Coronary artery (tissue), 2 donors: ENCODE measurements at regions not wholly inside any gene's neighbourhood (a gene's known extent, or its start where the extent isn't known, plus 50 kb on each side); places are given as distances from the start of the nearest gene placed in this dataset.
"Not testable (repeated sequence)": the region's sequence is repeated elsewhere in the genome, so short reads cannot be mapped to it uniquely, and the experiment has no call there.

Source experiments
- DNase-seq: peaks from one replicate; pipeline ENCODE4 v3.0.0-alpha.2; 2017; ENCODE audit warnings: low spot score
- H3K27ac ChIP-seq, 2 donors: fragments of 200-600 bp; sonication (generic); one replicate each; pipeline ENCODE4 v1.5.1; 2016 to 2019
- H3K4me3 ChIP-seq: fragments of 200-600 bp; sonication (generic); 2 replicates; pipeline ENCODE4 v1.5.1; 2016; ENCODE audit warnings: mild to moderate bottlenecking, moderate library complexity
- TF ChIP-seq, protein P1 (sequence below): fragments of 200-600 bp; sonication (generic); IDR thresholded peaks from one replicate; pipeline ENCODE4 v1.5.1; 2019; ENCODE audit warnings: antibody characterized with exemption

DNA sequence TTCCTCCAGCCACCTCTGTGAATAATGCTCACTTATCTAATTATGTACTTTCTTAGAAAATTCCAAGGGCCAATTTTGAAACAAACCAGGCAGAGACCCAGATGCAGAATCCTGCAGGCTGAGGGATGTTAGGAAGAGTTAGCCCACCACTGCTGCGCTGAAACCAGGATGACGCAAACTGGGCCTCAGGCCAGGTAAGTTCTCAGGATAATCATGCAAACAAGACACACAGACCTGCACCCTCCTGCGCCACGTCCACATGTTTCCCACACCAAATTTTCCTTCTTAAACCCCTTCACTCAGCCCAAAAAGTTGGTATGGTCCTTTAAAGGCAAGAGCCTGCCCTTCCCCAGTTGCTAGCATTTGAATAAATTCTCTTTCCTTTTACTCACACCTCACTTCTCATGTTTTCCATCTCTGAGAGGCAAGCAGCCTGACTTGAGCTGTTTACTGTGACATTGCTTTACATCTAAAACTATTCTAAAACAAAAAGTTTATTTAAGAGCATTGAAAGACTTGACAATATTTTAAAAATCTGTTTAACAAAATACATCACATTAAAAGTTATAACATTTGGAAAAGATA, 887.1 kb downstream of the LRRIQ3 start:
- Histone ChIP-seq H3K4me3 (no peak overlapping the region), H3K27ac (no peak overlapping the region)
- no peak for DNase-seq
- TF ChIP-seq, protein P1, sequence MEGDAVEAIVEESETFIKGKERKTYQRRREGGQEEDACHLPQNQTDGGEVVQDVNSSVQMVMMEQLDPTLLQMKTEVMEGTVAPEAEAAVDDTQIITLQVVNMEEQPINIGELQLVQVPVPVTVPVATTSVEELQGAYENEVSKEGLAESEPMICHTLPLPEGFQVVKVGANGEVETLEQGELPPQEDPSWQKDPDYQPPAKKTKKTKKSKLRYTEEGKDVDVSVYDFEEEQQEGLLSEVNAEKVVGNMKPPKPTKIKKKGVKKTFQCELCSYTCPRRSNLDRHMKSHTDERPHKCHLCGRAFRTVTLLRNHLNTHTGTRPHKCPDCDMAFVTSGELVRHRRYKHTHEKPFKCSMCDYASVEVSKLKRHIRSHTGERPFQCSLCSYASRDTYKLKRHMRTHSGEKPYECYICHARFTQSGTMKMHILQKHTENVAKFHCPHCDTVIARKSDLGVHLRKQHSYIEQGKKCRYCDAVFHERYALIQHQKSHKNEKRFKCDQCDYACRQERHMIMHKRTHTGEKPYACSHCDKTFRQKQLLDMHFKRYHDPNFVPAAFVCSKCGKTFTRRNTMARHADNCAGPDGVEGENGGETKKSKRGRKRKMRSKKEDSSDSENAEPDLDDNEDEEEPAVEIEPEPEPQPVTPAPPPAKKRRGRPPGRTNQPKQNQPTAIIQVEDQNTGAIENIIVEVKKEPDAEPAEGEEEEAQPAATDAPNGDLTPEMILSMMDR: no peak

DNA sequence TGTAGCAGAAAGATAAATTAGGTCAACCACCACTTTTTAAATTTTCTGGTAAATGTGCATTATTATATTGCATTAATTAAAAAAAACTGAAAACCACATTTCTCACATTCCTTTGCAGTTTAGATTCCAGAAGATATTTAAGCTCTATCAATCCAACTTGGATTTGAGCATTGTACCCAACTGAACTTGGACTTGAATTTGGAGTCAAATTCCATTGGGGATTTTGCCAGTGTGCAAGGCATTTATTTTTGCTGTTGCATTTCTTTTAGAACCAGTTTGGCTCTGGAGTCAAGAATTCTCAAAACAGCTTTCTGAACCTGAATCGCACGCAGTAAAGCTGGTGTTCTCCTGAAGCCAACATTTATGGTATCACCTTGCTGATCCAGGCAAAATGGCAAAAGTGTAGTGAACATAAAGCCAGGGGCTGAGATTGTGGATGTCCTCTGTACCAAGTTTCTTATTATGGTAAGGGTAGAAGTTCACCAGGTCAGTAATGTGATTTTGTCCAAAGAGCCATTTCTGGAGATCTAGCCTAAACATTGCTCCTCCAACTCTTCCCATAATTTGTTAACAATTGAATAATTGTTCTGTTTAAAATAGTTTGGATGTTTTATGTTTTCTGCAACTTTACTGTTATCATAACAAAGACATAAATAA, 890.9 kb downstream of the LRRIQ3 start:
- TF ChIP-seq, protein P1: no peak

DNA sequence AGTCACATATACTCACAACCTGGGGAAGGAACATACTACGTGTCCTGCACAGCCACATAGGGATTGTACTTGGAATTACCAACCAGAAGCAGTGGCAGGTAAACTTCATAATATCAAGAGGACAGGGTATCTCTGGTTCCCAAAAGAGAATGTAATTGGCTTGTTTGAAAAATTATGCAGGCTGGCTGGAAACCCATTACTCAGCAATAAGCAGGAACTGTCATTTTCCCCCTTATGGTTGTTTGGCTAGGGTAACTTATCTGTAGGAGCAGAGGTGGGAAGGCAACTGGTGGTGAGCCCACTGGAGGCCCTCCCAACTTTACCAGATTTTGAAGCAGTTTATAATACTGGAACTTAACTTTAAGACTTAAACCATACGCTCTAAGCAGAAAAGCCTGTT, 924.1 kb downstream of the LRRIQ3 start:
- Histone ChIP-seq H3K4me3 (no peak overlapping the region), H3K27ac (no peak overlapping the region)
- no peak for DNase-seq
- TF ChIP-seq, protein P1: no peak

More for the DNA sequence above, 890.9 kb downstream of the LRRIQ3 start:
- DNase-seq: no peak
- Histone ChIP-seq H3K27ac (no peak overlapping the region), H3K4me3 (no peak overlapping the region)

DNA sequence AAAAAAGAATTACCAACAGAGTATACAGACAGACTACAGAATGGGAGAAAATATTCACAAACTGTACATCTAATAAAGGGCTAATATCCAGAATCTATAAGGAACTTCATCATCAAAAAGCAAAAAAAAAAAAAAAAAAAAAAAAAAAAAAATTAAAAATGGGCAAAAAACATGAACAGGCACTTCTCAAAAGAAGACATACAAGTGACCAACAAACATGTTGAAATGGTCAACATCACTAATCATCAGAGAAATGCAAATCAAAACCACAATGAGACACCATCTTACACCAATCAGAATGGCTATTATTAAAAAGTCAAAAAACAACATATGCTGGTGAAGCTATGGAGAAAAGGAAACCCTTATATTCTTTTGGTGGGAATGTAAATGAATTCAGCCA, 952.8 kb downstream of the LRRIQ3 start:
- H3K27ac ChIP-seq, H3K4me3 ChIP-seq, DNase-seq: not testable (repeated sequence)

DNA sequence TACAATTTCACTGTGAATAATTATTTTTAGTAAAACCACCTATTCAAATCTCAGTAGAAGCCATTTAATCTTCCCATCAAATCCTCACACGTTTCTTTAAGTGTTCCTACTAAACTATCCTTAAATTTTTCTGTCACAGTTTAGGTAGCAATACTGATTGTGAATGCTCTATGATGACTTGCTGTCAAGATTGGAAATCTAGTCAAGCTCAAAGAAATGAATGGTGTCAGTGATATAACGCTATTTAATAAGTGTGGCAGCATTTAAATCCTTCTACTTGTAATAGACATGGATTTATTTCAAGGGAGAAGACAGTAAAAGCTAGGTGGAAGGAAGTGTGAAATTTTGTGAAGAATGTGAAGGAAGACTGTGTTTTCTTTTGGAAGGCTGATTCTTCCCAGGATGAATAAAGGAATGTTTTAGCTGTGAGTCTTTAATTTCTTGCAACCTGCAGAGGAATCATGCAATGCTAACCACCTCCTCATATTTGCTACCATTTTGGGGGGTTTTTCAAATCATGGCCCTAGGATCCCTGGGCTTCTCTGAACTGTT, 936.7 kb upstream of the NEGR1 start:
- TF ChIP-seq, protein P1: no peak
- DNase-seq: no peak
- H3K4me3 ChIP-seq: no peak overlapping the region
- no peak overlapping the region for H3K27ac ChIP-seq

DNA sequence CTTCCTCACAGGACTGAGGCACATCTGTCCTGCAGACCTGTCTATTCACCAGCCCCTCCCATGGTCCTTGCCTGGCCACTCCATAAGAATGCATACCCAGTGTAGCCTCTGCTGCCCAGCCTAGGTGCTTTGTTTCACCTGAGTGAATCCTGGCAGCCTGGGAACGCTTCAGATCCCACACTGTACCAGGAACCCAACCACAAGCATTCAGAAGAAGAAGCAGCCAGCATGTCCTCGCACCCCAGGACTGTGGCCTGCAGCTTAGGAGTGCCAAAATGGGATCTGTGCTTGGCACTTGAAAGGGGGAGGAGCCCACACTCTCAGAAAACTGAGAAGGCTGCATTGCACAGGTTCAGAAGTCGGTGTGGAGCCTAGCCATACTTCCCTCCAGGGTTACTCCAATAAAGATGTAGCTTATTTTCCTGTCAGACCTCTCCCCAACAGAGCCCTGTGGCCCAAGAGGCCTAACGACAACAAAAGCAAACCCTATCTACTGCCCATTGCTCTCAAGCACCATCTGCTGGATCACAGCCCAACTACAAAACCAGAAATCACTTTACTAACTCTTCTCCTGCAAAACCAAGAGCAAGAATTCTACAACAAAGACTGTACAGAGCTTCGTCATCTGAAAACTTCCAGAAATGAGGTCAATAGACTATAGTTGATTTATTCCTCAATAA, 923.1 kb upstream of the NEGR1 start:
- DNase-seq: no peak
- no peak overlapping the region for H3K4me3 ChIP-seq
- TF ChIP-seq, protein P1: no peak
- H3K27ac ChIP-seq: no peak overlapping the region

DNA sequence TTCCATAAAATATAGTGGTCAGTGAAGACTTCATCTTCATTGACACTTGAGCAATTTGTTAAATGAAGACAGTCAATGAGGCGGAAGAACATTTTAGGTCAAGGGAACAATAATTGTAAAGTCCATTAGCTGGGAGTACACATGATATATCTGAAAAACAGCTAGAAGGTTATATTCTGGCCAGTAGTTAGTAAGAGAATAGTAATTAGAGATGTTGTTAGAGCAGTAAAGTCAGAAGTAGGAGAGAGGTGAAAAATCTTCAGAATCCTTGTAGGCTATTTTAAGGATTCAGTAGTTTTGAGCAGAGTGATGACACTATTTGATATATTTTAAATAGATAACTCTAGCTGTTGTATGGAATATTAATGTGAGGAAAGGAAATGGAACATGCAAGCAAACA, 915.6 kb upstream of the NEGR1 start:
- Histone ChIP-seq H3K27ac (no peak overlapping the region), H3K4me3 (no peak overlapping the region)
- no peak for DNase-seq
- TF ChIP-seq, protein P1: no peak
